CD14-positive monocyte (primary cell): ENCODE measurements at regions not wholly inside any gene's neighbourhood (a gene's known extent, or its start where the extent isn't known, plus 50 kb on each side); places are given as distances from the start of the nearest gene placed in this dataset.

Source experiments
- DNase-seq, 3 donors: peaks; one replicate each; pipeline ENCODE4 v3.0.0-alpha.2; 2011 to 2022
- H2AFZ ChIP-seq: 2 replicates; pipeline ENCODE4 v1.6.0; 2012; ENCODE audit warnings: mild to moderate bottlenecking, low read depth, low read length, inconsistent platforms; ENCODE audit not compliant: insufficient read depth, poor library complexity, severe bottlenecking
- H3K27ac ChIP-seq, 2 donors: 1 replicate in 1 of 2; 2 replicates in 1 of 2; pipeline ENCODE4 v1.5.1; 2012 to 2013; ENCODE audit warnings: low read length in 2 of 2, control low read depth in 1 of 2, inconsistent platforms in 1 of 2, low read depth in 1 of 2, mild to moderate bottlenecking in 1 of 2
- H3K27me3 ChIP-seq, 2 donors: one replicate each; pipeline versions ENCODE4 v1.6.0 to v1.6.1; 2011 to 2013; ENCODE audit warnings: low read length in 2 of 2; ENCODE audit not compliant: control insufficient read depth in 2 of 2, insufficient read depth in 2 of 2
- H3K36me3 ChIP-seq, 2 donors: replicated peaks in 1 of 2; 1 replicate in 1 of 2; 2 replicates in 1 of 2; pipeline versions ENCODE4 v1.5.1 to v1.6.1; 2012 to 2013; ENCODE audit warnings: low read length in 2 of 2, control low read depth in 1 of 2, inconsistent platforms in 1 of 2, mild to moderate bottlenecking in 1 of 2; ENCODE audit not compliant: insufficient read depth in 2 of 2, control insufficient read depth in 1 of 2
- H3K4me1 ChIP-seq, 2 donors: 1 replicate in 1 of 2; 2 replicates in 1 of 2; pipeline versions ENCODE4 v1.5.1 to v1.6.1; 2012 to 2013; ENCODE audit warnings: low read length in 2 of 2, control low read depth in 1 of 2, inconsistent platforms in 1 of 2, mild to moderate bottlenecking in 1 of 2, moderate library complexity in 1 of 2; ENCODE audit not compliant: insufficient read depth in 2 of 2, control insufficient read depth in 1 of 2
- H3K4me2 ChIP-seq: replicated peaks from 2 replicates; pipeline ENCODE3; 2012; ENCODE audit warnings: low read length, moderate library complexity, mild to moderate bottlenecking; ENCODE audit not compliant: poor library complexity, severe bottlenecking; ENCODE audit errors: extremely low read depth
- H3K4me3 ChIP-seq, 3 experiments: fragments of 200-600 bp in 1 of 3; sonication (generic) in 1 of 3; replicated peaks in 1 of 3; 1 replicate in 2 of 3; 2 replicates in 1 of 3; pipeline ENCODE4 v1.5.1; 2011 to 2013; ENCODE audit warnings: low read length in 3 of 3, mild to moderate bottlenecking in 3 of 3, control low read depth in 2 of 3, low read depth in 2 of 3, inconsistent platforms in 1 of 3, moderate library complexity in 1 of 3
- H3K79me2 ChIP-seq: 2 replicates; pipeline ENCODE4 v1.6.0; 2012; ENCODE audit warnings: mild to moderate bottlenecking, control low read depth, inconsistent platforms, low read length, moderate library complexity; ENCODE audit not compliant: insufficient read depth
- H3K9ac ChIP-seq: 2 replicates; pipeline ENCODE4 v1.6.0; 2017; ENCODE audit warnings: low read length, mild to moderate bottlenecking; ENCODE audit not compliant: insufficient read depth, poor library complexity, severe bottlenecking
- H3K9me3 ChIP-seq, 2 donors: replicated peaks in 1 of 2; 1 replicate in 1 of 2; 2 replicates in 1 of 2; pipeline versions ENCODE4 v1.5.1 to v1.6.1; 2012 to 2013; ENCODE audit warnings: low read length in 2 of 2, control low read depth in 1 of 2; ENCODE audit not compliant: control insufficient read depth in 1 of 2, insufficient read depth in 1 of 2
- H4K20me1 ChIP-seq: 2 replicates; pipeline ENCODE4 v1.6.0; 2012; ENCODE audit warnings: mild to moderate bottlenecking, low read length, control low read depth, moderate library complexity; ENCODE audit not compliant: insufficient read depth
- H3K27ac Mint-ChIP-seq, 7 donors: one replicate each; pipeline ENCODE4 v1.8.0; 2020; ENCODE audit warnings: mild to moderate bottlenecking in 7 of 7, mixed read lengths in 7 of 7, moderate library complexity in 6 of 7, inconsistent platforms in 2 of 7
- H3K27me3 Mint-ChIP-seq, 3 donors: one replicate each; pipeline ENCODE4 v1.8.0; 2021 to 2022; ENCODE audit warnings: low read depth in 3 of 3, mild to moderate bottlenecking in 3 of 3, mixed read lengths in 3 of 3, moderate library complexity in 3 of 3, inconsistent platforms in 1 of 3
- H3K36me3 Mint-ChIP-seq, 2 donors: one replicate each; pipeline ENCODE4 v1.8.0; 2020; ENCODE audit warnings: mixed read lengths in 2 of 2, inconsistent platforms in 1 of 2, mild to moderate bottlenecking in 1 of 2
- H3K4me1 Mint-ChIP-seq: one replicate; pipeline ENCODE4 v1.8.0; 2020; ENCODE audit warnings: mild to moderate bottlenecking, mixed read lengths
- H3K4me3 Mint-ChIP-seq, 2 donors: one replicate each; pipeline ENCODE4 v1.8.0; 2020; ENCODE audit warnings: mild to moderate bottlenecking in 2 of 2, mixed read lengths in 2 of 2, moderate library complexity in 1 of 2
- H3K9me3 Mint-ChIP-seq, 7 donors: one replicate each; pipeline ENCODE4 v1.8.0; 2020 to 2022; ENCODE audit warnings: mixed read lengths in 7 of 7, mild to moderate bottlenecking in 6 of 7, moderate library complexity in 6 of 7, inconsistent platforms in 2 of 7
- CTCF ChIP-seq: fragments of 200-600 bp; IDR thresholded peaks from one replicate; pipeline ENCODE4 v1.8.0; 2022; ENCODE audit warnings: antibody characterized with exemption, mild to moderate bottlenecking
- WGBS: methylation state at CpG from one replicate; pipeline ENCODE4 v1.1.5; 2013; ENCODE audit warnings: missing lambda C conversion rate; ENCODE audit not compliant: insufficient coverage; 5-methylcytosine and 5-hydroxymethylcytosine counted together
- intact Hi-C, 2 donors: fragments of 100-400 bp; cut with micrococcal nuclease; formaldehyde crosslinking; loops; one replicate each; pipeline versions ENCODE4 v1.15.0 to v1.15.1; 2023

GRCh38 chr2:234770715-234771141 lies 181.1 kb upstream of the SH3BP4 start:
- Mint-ChIP-seq H3K9me3 (peaks cover 0 to 21% (median 12%) of the 10 kb centered on the region in 7 donors), H3K27ac (no peak overlapping the region), H3K4me1 (no peaks in the 10 kb centered on the region), H3K36me3 (no peaks in the 10 kb centered on the region), H3K27me3 (peaks cover 0 to 5% (median 2%) of the 10 kb centered on the region in 3 donors), H3K4me3 (no peak overlapping the region)
- Histone ChIP-seq H3K36me3 (no peaks in the 10 kb centered on the region), H3K4me3 (no peak overlapping the region), H3K79me2 (no peaks in the 10 kb centered on the region), H3K9me3 (peaks cover 1 to 7% of the 10 kb centered on the region in 2 donors), H2AFZ (no peak overlapping the region), H3K9ac (no peak overlapping the region), H3K4me2 (no peak overlapping the region), H3K4me1 (no peaks in the 10 kb centered on the region), H3K27ac (no peak overlapping the region), H3K27me3 (no peaks in the 10 kb centered on the region), H4K20me1 (no peaks in the 10 kb centered on the region)
- intact Hi-C loops, result no loop called here
- no peak for DNase-seq
- TF ChIP-seq CTCF, result no peak

GRCh38 chr2:234770031-234770506 lies 181.7 kb upstream of the SH3BP4 start:
- H3K36me3 Mint-ChIP-seq, result no peaks in the 10 kb centered on the region
- no peaks in the 10 kb centered on the region for H4K20me1 ChIP-seq
- peaks cover 0 to 16% (median 13%) of the 10 kb centered on the region in 7 donors for H3K9me3 Mint-ChIP-seq
- 100% methylated on average over 5 of the region's 11 CpGs for WGBS
- peaks cover 0 to 2% (median 2%) of the 10 kb centered on the region in 3 donors for H3K27me3 Mint-ChIP-seq
- H3K27ac ChIP-seq, result no peak overlapping the region
- no peaks in the 10 kb centered on the region for H3K27me3 ChIP-seq
- DNase-seq, result no peak
- intact Hi-C loops, result no loop called here
- no peak overlapping the region for H3K9ac ChIP-seq
- H3K4me1 ChIP-seq, result no peaks in the 10 kb centered on the region
- H3K4me3 Mint-ChIP-seq, result no peak overlapping the region
- peak overlapping the region in 1 of 7 donors; percentile 61 for H3K27ac Mint-ChIP-seq
- no peak overlapping the region for H3K4me2 ChIP-seq
- peaks cover 0 to 11% of the 10 kb centered on the region in 2 donors for H3K9me3 ChIP-seq
- no peaks in the 10 kb centered on the region for H3K36me3 ChIP-seq
- no peaks in the 10 kb centered on the region for H3K79me2 ChIP-seq
- H3K4me1 Mint-ChIP-seq, result no peaks in the 10 kb centered on the region
- TF ChIP-seq CTCF, result no peak
- no peak overlapping the region for H3K4me3 ChIP-seq
- no peak overlapping the region for H2AFZ ChIP-seq
